ENCODE measurements at regions not wholly inside any gene's neighbourhood (a gene's known extent, or its start where the extent isn't known, plus 50 kb on each side); places are given as distances from the start of the nearest gene placed in this dataset.
A peak's percentile ranks its signal among the peaks of the same experiment; 100 is the strongest.

GRCh38 chr16:14354561-14355351 lies 275.3 kb downstream of the PARN start:
- ChIA-PET POLR2A (interaction anchor here (0.8 kb wide), 1 partner anchor 1710 kb away, joined by 3 read pairs; no protein-coding TSS in a partner anchor), CTCF (interaction anchor here (0.6 to 0.7 kb wide), 2 partner anchors 24 to 47 kb away, joined by 3 to 4 read pairs; no protein-coding TSS in a partner anchor)
- H3K27ac Mint-ChIP-seq: peak overlapping the region; percentile 36
- peak; percentile 54 for DNase-seq
- no peaks in the 10 kb centered on the region for H3K9me3 Mint-ChIP-seq
- peak overlapping the region; percentile 51 for H3K4me3 Mint-ChIP-seq
- H3K36me3 Mint-ChIP-seq (ENCODE audit: low read depth): no peaks in the 10 kb centered on the region
- H3K27me3 Mint-ChIP-seq: peaks cover 12% of the 10 kb centered on the region
- H3K4me1 Mint-ChIP-seq: peaks cover 11% of the 10 kb centered on the region

- Mint-ChIP-seq H3K4me3 (no peak overlapping the region), H3K9me3 (no peaks in the 10 kb centered on the region), H3K27ac (no peak overlapping the region), H3K36me3 (ENCODE audit: low read depth) (no peaks in the 10 kb centered on the region), H3K27me3 (peaks cover 7% of the 10 kb centered on the region), H3K4me1 (peaks cover 11% of the 10 kb centered on the region)
- DNase-seq: no peak
- POLR2A ChIA-PET: no interaction called here
- CTCF ChIA-PET: no interaction called here
These were observed 276.7 kb downstream of the PARN start for GRCh38 chr16:14353340-14353739.

GRCh38 chr16:14351647-14352046 lies 278.4 kb downstream of the PARN start:
- peaks cover 5% of the 10 kb centered on the region for H3K27me3 Mint-ChIP-seq
- H3K4me1 Mint-ChIP-seq: peaks cover 11% of the 10 kb centered on the region
- DNase-seq: no peak
- no peak overlapping the region for H3K27ac Mint-ChIP-seq
- CTCF ChIA-PET: no interaction called here
- no peaks in the 10 kb centered on the region for H3K36me3 Mint-ChIP-seq (ENCODE audit: low read depth)
- POLR2A ChIA-PET: no interaction called here
- no peaks in the 10 kb centered on the region for H3K9me3 Mint-ChIP-seq
- H3K4me3 Mint-ChIP-seq: no peak overlapping the region

- H3K4me1 Mint-ChIP-seq: peaks cover 11% of the 10 kb centered on the region
- CTCF ChIA-PET: no interaction called here
- H3K36me3 Mint-ChIP-seq (ENCODE audit: low read depth): no peaks in the 10 kb centered on the region
- no peak overlapping the region for H3K4me3 Mint-ChIP-seq
- DNase-seq: no peak
- peaks cover 5% of the 10 kb centered on the region for H3K27me3 Mint-ChIP-seq
- peaks cover 3% of the 10 kb centered on the region for H3K9me3 Mint-ChIP-seq
- POLR2A ChIA-PET: no interaction called here
- no peak overlapping the region for H3K27ac Mint-ChIP-seq
These were observed 279.4 kb downstream of the PARN start for GRCh38 chr16:14350626-14351025.

DNA sequence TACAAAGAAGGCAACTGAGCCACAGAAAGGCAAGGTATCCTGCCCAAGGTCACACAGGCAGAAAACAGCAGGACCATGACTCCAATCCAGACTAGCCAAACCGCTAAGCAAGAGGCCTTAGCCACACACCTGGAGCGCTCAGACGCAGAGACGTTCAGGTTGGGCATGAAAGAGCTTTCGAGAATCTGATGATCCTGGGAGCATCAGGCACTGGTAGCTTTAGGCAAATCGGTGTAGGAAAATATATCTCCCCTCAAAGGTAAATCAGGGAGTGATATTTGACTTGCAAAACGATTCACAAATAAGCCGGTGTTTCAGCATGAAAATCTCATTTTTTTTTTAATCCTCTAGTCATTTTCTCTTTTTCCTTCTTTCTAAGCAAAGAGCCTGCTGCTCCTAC lies 279.0 kb downstream of the MRTFB start:
- Mint-ChIP-seq H3K4me3 (no peak overlapping the region), H3K27ac (no peak overlapping the region), H3K9me3 (peaks cover 3% of the 10 kb centered on the region), H3K27me3 (peaks cover 3% of the 10 kb centered on the region), H3K36me3 (ENCODE audit: low read depth) (no peaks in the 10 kb centered on the region), H3K4me1 (peaks cover 8% of the 10 kb centered on the region)
- POLR2A ChIA-PET: no interaction called here
- DNase-seq: no peak
- CTCF ChIA-PET: no interaction called here

DNA sequence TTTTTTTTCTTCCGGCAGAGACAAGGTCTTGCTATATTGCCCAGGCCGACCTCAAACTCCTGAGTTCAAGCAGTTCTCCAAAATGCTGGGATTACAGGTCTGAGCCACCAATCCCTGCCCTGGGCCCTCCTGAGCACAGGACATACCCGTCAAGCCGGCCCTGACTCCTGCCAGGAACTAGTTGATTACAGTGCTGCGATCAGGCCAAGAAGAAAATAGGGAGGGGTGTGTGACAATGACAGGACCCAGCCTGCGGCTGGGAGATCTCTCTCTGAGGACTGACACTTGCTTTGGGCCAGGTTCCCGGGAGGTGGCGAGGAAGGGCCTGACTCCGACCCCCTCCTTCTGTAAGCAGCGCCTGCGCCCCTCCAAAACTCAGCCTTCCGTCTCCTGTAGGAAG lies 276.6 kb downstream of the MRTFB start:
- CTCF ChIA-PET: no interaction called here
- Mint-ChIP-seq H3K27me3 (peaks cover 5% of the 10 kb centered on the region), H3K36me3 (ENCODE audit: low read depth) (no peaks in the 10 kb centered on the region), H3K27ac (no peak overlapping the region), H3K4me3 (no peak overlapping the region), H3K4me1 (no peaks in the 10 kb centered on the region), H3K9me3 (peaks cover 8% of the 10 kb centered on the region)
- POLR2A ChIA-PET: no interaction called here
- no peak for DNase-seq

DNA sequence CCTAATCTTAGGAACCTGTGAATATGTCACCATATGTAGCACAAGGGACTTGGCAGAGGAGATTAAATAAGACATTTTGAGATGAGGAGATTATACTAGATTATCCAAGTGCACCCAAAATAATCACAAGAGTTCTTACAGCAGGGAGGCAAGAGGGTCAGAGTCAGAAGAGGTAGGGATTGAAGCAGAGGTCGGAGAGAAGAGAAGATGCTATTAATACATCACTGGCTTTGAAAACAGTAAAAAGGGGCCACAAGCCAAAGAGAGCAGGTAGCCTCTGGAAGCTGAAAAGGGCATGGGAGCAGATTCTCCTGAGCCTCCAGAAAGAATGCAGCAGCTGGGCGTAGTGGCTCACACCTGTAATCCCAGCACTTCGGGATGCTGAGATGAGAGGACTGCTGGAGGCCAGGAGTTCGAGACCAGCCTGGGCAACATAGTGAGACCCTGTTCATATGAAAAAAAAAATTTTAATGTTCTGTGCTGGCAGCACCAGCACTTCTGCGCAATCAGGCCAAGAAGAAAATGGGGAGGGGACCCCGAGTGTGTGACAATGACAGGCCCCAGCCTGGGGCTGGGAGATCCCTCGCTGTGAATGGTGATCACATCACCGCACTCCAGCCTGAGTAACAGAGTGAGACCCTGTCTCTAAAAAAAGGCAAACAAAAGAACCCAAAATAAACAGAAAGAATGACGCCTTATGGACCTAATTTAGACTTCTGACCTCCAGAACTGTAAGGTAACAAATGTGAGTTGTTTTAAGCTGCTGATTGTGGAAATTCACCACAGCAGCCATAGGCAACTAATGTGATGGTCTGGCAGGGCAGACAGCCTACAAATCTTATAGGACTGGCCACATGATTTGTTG lies 275.4 kb downstream of the MRTFB start:
- H3K36me3 Mint-ChIP-seq (ENCODE audit: low read depth): no peaks in the 10 kb centered on the region
- ChIA-PET POLR2A (no interaction called here), CTCF (no interaction called here)
- DNase-seq: no peak
- no peak overlapping the region for H3K27ac Mint-ChIP-seq
- peaks cover 2% of the 10 kb centered on the region for H3K27me3 Mint-ChIP-seq
- no peak overlapping the region for H3K4me3 Mint-ChIP-seq
- H3K4me1 Mint-ChIP-seq: no peaks in the 10 kb centered on the region
- peaks cover 13% of the 10 kb centered on the region for H3K9me3 Mint-ChIP-seq

GRCh38 chr16:14345512-14346115 lies 274.5 kb downstream of the MRTFB start:
- DNase-seq: no peak
- ChIA-PET POLR2A (no interaction called here), CTCF (no interaction called here)
- no peaks in the 10 kb centered on the region for H3K4me1 Mint-ChIP-seq
- H3K4me3 Mint-ChIP-seq: no peak overlapping the region
- no peak overlapping the region for H3K27ac Mint-ChIP-seq
- peaks cover 2% of the 10 kb centered on the region for H3K27me3 Mint-ChIP-seq
- no peaks in the 10 kb centered on the region for H3K36me3 Mint-ChIP-seq (ENCODE audit: low read depth)
- H3K9me3 Mint-ChIP-seq: peaks cover 13% of the 10 kb centered on the region

DNA sequence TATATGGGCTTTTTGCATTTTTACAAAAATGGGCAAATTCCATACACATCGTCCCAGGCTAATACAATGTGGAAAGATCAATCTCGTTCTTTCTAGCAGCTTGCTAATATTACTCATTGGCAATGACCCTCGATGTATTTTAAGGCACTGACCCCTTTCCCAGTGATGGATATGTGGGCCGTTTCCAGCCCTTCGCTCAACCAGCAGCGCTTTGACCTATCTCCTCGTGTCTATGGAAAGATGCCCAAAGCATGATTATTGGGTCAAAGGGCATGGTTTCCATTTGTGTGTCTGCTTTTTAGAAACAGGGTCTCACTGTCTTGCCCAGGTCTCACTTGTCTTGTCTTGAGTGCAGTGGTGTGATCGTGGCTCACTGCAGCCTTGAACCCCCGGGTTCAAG lies 273.8 kb downstream of the MRTFB start:
- POLR2A ChIA-PET: no interaction called here
- Mint-ChIP-seq H3K4me1 (no peaks in the 10 kb centered on the region), H3K9me3 (peaks cover 14% of the 10 kb centered on the region), H3K4me3 (no peak overlapping the region), H3K36me3 (ENCODE audit: low read depth) (no peaks in the 10 kb centered on the region), H3K27me3 (peaks cover 2% of the 10 kb centered on the region), H3K27ac (no peak overlapping the region)
- CTCF ChIA-PET: no interaction called here
- no peak for DNase-seq

DNA sequence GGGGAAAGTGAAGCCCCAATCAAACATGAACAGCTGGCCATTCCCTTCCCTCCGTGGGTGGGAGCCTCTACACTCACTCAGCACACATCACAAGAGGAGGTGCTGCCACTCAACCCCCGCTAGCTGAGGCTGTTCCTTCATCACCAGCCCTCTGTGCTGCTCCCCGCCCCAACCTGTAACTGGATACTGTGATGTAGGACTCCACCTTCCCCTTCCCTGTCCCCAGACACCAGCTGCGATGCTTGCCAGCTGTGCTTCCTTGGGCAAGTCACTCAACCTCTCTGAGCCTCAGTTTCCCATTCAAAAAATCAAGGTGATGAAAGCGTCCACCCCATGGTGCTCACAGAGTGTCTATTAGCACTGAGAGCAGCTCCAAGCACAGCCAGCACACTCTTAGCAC lies 273.2 kb downstream of the MRTFB start:
- POLR2A ChIA-PET: no interaction called here
- H3K9me3 Mint-ChIP-seq: peaks cover 15% of the 10 kb centered on the region
- H3K36me3 Mint-ChIP-seq (ENCODE audit: low read depth): no peaks in the 10 kb centered on the region
- no peak overlapping the region for H3K27ac Mint-ChIP-seq
- no peaks in the 10 kb centered on the region for H3K4me1 Mint-ChIP-seq
- CTCF ChIA-PET: interaction anchor here (0.6 kb wide), 1 partner anchor 26 kb away, joined by 3 read pairs; no protein-coding TSS in a partner anchor
- H3K27me3 Mint-ChIP-seq: peaks cover 2% of the 10 kb centered on the region
- no peak overlapping the region for H3K4me3 Mint-ChIP-seq
- no peak for DNase-seq

DNA sequence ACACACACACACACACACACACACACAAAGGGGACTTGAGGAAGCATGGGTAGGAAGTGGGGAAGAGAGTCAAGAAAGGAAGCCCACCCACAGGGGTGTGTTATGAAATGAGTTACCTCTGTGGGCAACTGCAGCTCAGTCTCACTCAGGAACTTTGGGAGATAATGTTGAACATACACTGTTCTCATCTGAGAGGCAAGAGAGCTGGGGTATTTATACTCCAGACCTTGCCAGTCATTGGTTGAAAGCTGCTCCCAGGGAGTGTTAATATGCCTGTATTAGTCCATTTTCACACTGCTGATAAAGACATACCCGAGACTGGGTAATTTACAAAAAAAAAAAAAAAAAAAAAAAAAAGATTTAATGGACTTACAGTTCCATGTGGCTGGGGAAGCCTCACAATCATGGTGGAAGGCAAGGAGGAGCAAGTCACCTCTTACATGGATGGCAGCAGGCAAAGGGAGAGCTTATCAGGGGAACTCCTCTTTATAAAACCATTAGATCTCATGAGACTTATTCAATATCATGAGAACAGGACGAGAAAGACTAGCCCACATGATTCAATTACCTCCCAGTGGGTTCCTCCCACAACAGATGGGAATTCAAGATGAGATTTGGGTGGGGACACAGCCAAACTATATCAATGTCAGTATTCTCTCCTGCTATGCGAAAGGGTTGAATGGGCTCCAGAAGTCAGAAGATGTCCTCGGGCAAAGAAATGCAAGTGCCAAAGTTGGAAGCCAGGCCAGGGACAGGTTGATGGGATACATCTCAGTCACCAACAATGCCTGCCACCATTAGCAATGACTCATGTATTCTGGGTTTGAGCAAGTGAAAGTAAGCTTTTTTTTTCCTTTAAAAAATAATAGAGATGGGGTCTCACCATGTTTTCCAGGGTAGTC lies 270.5 kb downstream of the MRTFB start:
- H3K27ac Mint-ChIP-seq: no peak overlapping the region
- H3K36me3 Mint-ChIP-seq (ENCODE audit: low read depth): no peaks in the 10 kb centered on the region
- no peaks in the 10 kb centered on the region for H3K4me1 Mint-ChIP-seq
- no peak overlapping the region for H3K4me3 Mint-ChIP-seq
- H3K9me3 Mint-ChIP-seq: peaks cover 15% of the 10 kb centered on the region
- peaks cover 2% of the 10 kb centered on the region for H3K27me3 Mint-ChIP-seq
- ChIA-PET CTCF (interaction anchor here (0.6 kb wide), 1 partner anchor 310 kb away, joined by 3 read pairs; no protein-coding TSS in a partner anchor), POLR2A (no interaction called here)
- no peak for DNase-seq

DNA sequence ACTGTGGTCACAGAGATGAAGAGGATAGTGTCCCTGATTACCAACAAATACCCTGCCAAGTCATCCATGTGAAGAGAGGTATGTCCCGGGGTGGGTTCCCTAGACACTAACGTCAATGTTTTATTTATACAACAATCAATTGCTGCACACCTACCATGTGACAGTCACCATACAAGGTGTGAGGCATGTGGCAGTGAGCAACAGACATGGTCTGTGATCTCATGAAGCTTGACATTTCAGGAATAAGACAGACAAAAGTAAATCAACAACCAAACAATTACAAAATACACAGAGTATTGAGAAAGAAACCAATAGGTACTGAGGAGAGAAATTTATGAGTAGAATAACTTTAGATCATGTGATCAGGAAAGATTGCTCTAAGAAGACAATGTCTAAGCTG lies 268.6 kb downstream of the MRTFB start:
- H3K36me3 Mint-ChIP-seq (ENCODE audit: low read depth): no peaks in the 10 kb centered on the region
- DNase-seq: no peak
- H3K27ac Mint-ChIP-seq: no peak overlapping the region
- H3K27me3 Mint-ChIP-seq: peaks cover 2% of the 10 kb centered on the region
- CTCF ChIA-PET: no interaction called here
- POLR2A ChIA-PET: no interaction called here
- H3K9me3 Mint-ChIP-seq: peaks cover 16% of the 10 kb centered on the region
- H3K4me3 Mint-ChIP-seq: no peak overlapping the region
- H3K4me1 Mint-ChIP-seq: no peaks in the 10 kb centered on the region
